ENCODE measurements at regions not wholly inside any gene's neighbourhood (a gene's known extent, or its start where the extent isn't known, plus 50 kb on each side); places are given as distances from the start of the nearest gene placed in this dataset.

- Histone ChIP-seq H3K79me1 (ENCODE audit: low read depth in 1 of 2, low read length in 2 of 2) (no peaks in the 10 kb centered on the region), H4K91ac (ENCODE audit: insufficient read depth, low read depth, low read length) (no peak overlapping the region), H3K9ac (ENCODE audit: low read depth, low read length) (no peak overlapping the region), H4K8ac (ENCODE audit: low read depth in 2 of 2, low read length in 2 of 2) (no peak overlapping the region), H2BK20ac (ENCODE audit: low read depth, low read length) (no peak overlapping the region), H3K27ac (ENCODE audit: insufficient read depth, low read length) (no peak overlapping the region), H3K4me3 (ENCODE audit: insufficient read depth, low read depth, low read length) (no peak overlapping the region), H3K18ac (ENCODE audit: low read depth, low read length) (no peak overlapping the region), H3K4ac (ENCODE audit: low read depth, low read length) (no peak overlapping the region), H2AK5ac (ENCODE audit: low read depth, low read length) (no peak overlapping the region), H3K23ac (ENCODE audit: low read depth, low read length) (no peak overlapping the region), H4K5ac (ENCODE audit: low read depth, low read length) (no peak overlapping the region), H3K9me1 (ENCODE audit: insufficient read depth, low read length) (peaks cover 6% of the 10 kb centered on the region), H3K9me3 (ENCODE audit: control insufficient read depth, insufficient read depth, low read length) (no peaks in the 10 kb centered on the region), H3K4me2 (ENCODE audit: low read depth, low read length) (no peak overlapping the region), H2AFZ (replicated peaks; ENCODE audit: low read length, poor library complexity) (no peak overlapping the region), H3K56ac (ENCODE audit: extremely low read depth, insufficient read depth, low read length) (no peak overlapping the region), H3K27me3 (ENCODE audit: control insufficient read depth, insufficient read depth, low read length) (no peaks in the 10 kb centered on the region), H3K4me1 (ENCODE audit: control insufficient read depth, insufficient read depth, low read length) (peaks cover 5% of the 10 kb centered on the region; the same call in 1 of the 2 replicates), H2BK15ac (ENCODE audit: low read depth, low read length) (no peak overlapping the region), H4K20me1 (ENCODE audit: insufficient read depth, low read length) (no peaks in the 10 kb centered on the region), H3K36me3 (ENCODE audit: control insufficient read depth, insufficient read depth, low read length) (peaks cover 12% of the 10 kb centered on the region; the same call in 1 of the 2 replicates), H2BK120ac (ENCODE audit: low read depth, low read length) (no peak overlapping the region), H3K14ac (replicated peaks; ENCODE audit: low read depth, low read length) (no peak overlapping the region), H2AK9ac (replicated peaks; ENCODE audit: low read depth, low read length, poor library complexity) (no peak overlapping the region), H2BK5ac (ENCODE audit: low read depth, low read length, poor library complexity, severe bottlenecking) (no peak overlapping the region)
- TF ChIP-seq SMC3 (IDR thresholded peaks at IDR 0.05; ENCODE audit: low read depth, low read length) = no peak
- no peak for TF ChIP-seq MXI1 (IDR thresholded peaks at IDR 0.05; ENCODE audit: borderline replicate concordance, low read depth, low read length)
- no peak for TF ChIP-seq NFE2L2 (IDR thresholded peaks at IDR 0.05; ENCODE audit: low read depth, low read length)
- no peak for TF ChIP-seq RAD21 (IDR thresholded peaks at IDR 0.05; ENCODE audit: low read length)
- no peak for TF ChIP-seq MAZ (IDR thresholded peaks at IDR 0.05; ENCODE audit: borderline replicate concordance, low read depth, low read length)
- no peak for TF ChIP-seq BHLHE40 (IDR thresholded peaks at IDR 0.05; ENCODE audit: low read depth, low read length)
- TF ChIP-seq, protein P1, sequence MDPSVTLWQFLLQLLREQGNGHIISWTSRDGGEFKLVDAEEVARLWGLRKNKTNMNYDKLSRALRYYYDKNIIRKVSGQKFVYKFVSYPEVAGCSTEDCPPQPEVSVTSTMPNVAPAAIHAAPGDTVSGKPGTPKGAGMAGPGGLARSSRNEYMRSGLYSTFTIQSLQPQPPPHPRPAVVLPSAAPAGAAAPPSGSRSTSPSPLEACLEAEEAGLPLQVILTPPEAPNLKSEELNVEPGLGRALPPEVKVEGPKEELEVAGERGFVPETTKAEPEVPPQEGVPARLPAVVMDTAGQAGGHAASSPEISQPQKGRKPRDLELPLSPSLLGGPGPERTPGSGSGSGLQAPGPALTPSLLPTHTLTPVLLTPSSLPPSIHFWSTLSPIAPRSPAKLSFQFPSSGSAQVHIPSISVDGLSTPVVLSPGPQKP (IDR thresholded peaks at IDR 0.05; ENCODE audit: borderline replicate concordance, low read depth, low read length) = no peak
- no peak for TF ChIP-seq MAFK (IDR thresholded peaks at IDR 0.05; ENCODE audit: low read depth, low read length)
- TF ChIP-seq, protein P2, sequence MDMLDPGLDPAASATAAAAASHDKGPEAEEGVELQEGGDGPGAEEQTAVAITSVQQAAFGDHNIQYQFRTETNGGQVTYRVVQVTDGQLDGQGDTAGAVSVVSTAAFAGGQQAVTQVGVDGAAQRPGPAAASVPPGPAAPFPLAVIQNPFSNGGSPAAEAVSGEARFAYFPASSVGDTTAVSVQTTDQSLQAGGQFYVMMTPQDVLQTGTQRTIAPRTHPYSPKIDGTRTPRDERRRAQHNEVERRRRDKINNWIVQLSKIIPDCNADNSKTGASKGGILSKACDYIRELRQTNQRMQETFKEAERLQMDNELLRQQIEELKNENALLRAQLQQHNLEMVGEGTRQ (IDR thresholded peaks at IDR 0.05; ENCODE audit: low read depth, low read length) = no peak
- TF ChIP-seq CTCF (conservative IDR thresholded peaks at IDR 0.05; ENCODE audit: low read depth, low read length) = no peak
- TF ChIP-seq CEBPB (IDR thresholded peaks at IDR 0.05; ENCODE audit: low read depth, low read length) = no peak
- no peak for TF ChIP-seq FOS (IDR thresholded peaks at IDR 0.05; ENCODE audit: low read depth, low read length)
- no peak for TF ChIP-seq POLR2A (IDR thresholded peaks at IDR 0.05; ENCODE audit: low read depth, low read length)
- no peak for TF ChIP-seq RCOR1 (IDR thresholded peaks at IDR 0.05; ENCODE audit: insufficient replicate concordance, low read length)
- no peak for TF ChIP-seq RFX5 (IDR thresholded peaks at IDR 0.05; ENCODE audit: low read depth, low read length)
- no peak for TF ChIP-seq CHD1 (IDR thresholded peaks at IDR 0.05; ENCODE audit: low read depth, low read length)
- ChIA-PET CTCF (no interaction called here), POLR2A (ENCODE audit: unreplicated experiment) (no interaction called here)
- no TSS peak for BruUV-seq (replicated peaks)
- dilution Hi-C loops (cut with HindIII; ENCODE audit: low sequenced_read_pairs, unreplicated experiment) (no loop called here), intact Hi-C loops (cut with micrococcal nuclease) (no loop called here), in situ Hi-C loops (cut with MboI; ENCODE audit: low sequenced_read_pairs) (no loop called here)
- WGBS, 2 experiments (ENCODE audit: extremely low coverage in 2 of 2, insufficient read length in 1 of 2) = no CpG with 5 or more reads among the region's 2 CpGs
- ATAC-seq (ENCODE audit: low read depth) (no peak), DNase-seq (no peak)
These were observed 134.1 kb downstream of the KATNIP start for GRCh38 chr16:27684047-27684446.

Data from IMR-90 (cell line).